ENCODE measurements at regions not wholly inside any gene's neighbourhood (a gene's known extent, or its start where the extent isn't known, plus 50 kb on each side); places are given as distances from the start of the nearest gene placed in this dataset.

- no peak overlapping the region for H3K27ac ChIP-seq (ENCODE audit: low read depth in 1 of 2, low read length in 2 of 2)
- H3K4me3 ChIP-seq (ENCODE audit: low read length): no peak overlapping the region
- no peak for ATAC-seq (ENCODE audit: poor library complexity)
- ChIA-PET CTCF (no interaction called here), POLR2A (no interaction called here)
- no peaks in the 10 kb centered on the region for H3K9me3 ChIP-seq (ENCODE audit: control insufficient read depth in 1 of 2, insufficient read depth in 1 of 2, low read length in 2 of 2)
- H3K36me3 Mint-ChIP-seq (ENCODE audit: low read depth): no peaks in the 10 kb centered on the region
- no peak overlapping the region for H3K27ac Mint-ChIP-seq
- H3K4me1 ChIP-seq (ENCODE audit: insufficient read depth, low read length): no peaks in the 10 kb centered on the region
- no peaks in the 10 kb centered on the region for H3K4me1 Mint-ChIP-seq (ENCODE audit: low read depth)
- H3K4me3 Mint-ChIP-seq: no peak overlapping the region
- H3K36me3 ChIP-seq (ENCODE audit: insufficient read depth, low read length): no peaks in the 10 kb centered on the region
- TF ChIP-seq CTCF (IDR thresholded peaks at IDR 0.05): no peak
- no peaks in the 10 kb centered on the region for H3K27me3 Mint-ChIP-seq
- intact Hi-C loops (cut with DNase I, micrococcal nuclease): no loop called here
- H3K27me3 ChIP-seq (ENCODE audit: control insufficient read depth in 1 of 2, insufficient read depth in 2 of 2, low read length in 2 of 2): no peaks in the 10 kb centered on the region
- no peak for DNase-seq
- peaks cover 7% of the 10 kb centered on the region for H3K9me3 Mint-ChIP-seq
These were observed 142.8 kb downstream of the ETS2 start for GRCh38 chr21:38948377-38949069.

GRCh38 chr21:38945545-38946245 is 140.0 kb downstream of the ETS2 start:
- H3K4me1 Mint-ChIP-seq (ENCODE audit: low read depth): no peaks in the 10 kb centered on the region
- Histone ChIP-seq H3K4me1 (ENCODE audit: insufficient read depth, low read length) (no peaks in the 10 kb centered on the region), H3K27ac (ENCODE audit: low read depth in 1 of 2, low read length in 2 of 2) (no peak overlapping the region), H3K4me3 (ENCODE audit: low read length) (no peak overlapping the region), H3K9me3 (ENCODE audit: control insufficient read depth in 1 of 2, insufficient read depth in 1 of 2, low read length in 2 of 2) (no peaks in the 10 kb centered on the region), H3K36me3 (ENCODE audit: insufficient read depth, low read length) (no peaks in the 10 kb centered on the region), H3K27me3 (ENCODE audit: control insufficient read depth in 1 of 2, insufficient read depth in 2 of 2, low read length in 2 of 2) (no peaks in the 10 kb centered on the region)
- H3K9me3 Mint-ChIP-seq: peaks cover 9% of the 10 kb centered on the region
- no peaks in the 10 kb centered on the region for H3K36me3 Mint-ChIP-seq (ENCODE audit: low read depth)
- H3K27ac Mint-ChIP-seq: no peak overlapping the region
- no peaks in the 10 kb centered on the region for H3K27me3 Mint-ChIP-seq
- POLR2A ChIA-PET: no interaction called here
- DNase-seq (no peak), ATAC-seq (ENCODE audit: poor library complexity) (no peak)
- intact Hi-C loops (cut with DNase I, micrococcal nuclease): no loop called here
- H3K4me3 Mint-ChIP-seq: no peak overlapping the region
- CTCF ChIA-PET: no interaction called here
- no peak for TF ChIP-seq CTCF (IDR thresholded peaks at IDR 0.05)

GRCh38 chr21:38944903-38945302 is 139.2 kb downstream of the ETS2 start:
- H3K36me3 ChIP-seq (ENCODE audit: insufficient read depth, low read length): no peaks in the 10 kb centered on the region
- no peaks in the 10 kb centered on the region for H3K4me1 ChIP-seq (ENCODE audit: insufficient read depth, low read length)
- no peaks in the 10 kb centered on the region for H3K4me1 Mint-ChIP-seq (ENCODE audit: low read depth)
- POLR2A ChIA-PET: no interaction called here
- no peak overlapping the region for H3K27ac Mint-ChIP-seq
- intact Hi-C loops (cut with DNase I, micrococcal nuclease): no loop called here
- H3K27ac ChIP-seq (ENCODE audit: low read depth in 1 of 2, low read length in 2 of 2): no peak overlapping the region
- peaks cover 3% of the 10 kb centered on the region for H3K9me3 Mint-ChIP-seq
- DNase-seq (no peak), ATAC-seq (ENCODE audit: poor library complexity) (no peak)
- H3K36me3 Mint-ChIP-seq (ENCODE audit: low read depth): no peaks in the 10 kb centered on the region
- H3K4me3 ChIP-seq (ENCODE audit: low read length): no peak overlapping the region
- TF ChIP-seq CTCF (IDR thresholded peaks at IDR 0.05): no peak
- no peaks in the 10 kb centered on the region for H3K9me3 ChIP-seq (ENCODE audit: control insufficient read depth in 1 of 2, insufficient read depth in 1 of 2, low read length in 2 of 2)
- no peak overlapping the region for H3K4me3 Mint-ChIP-seq
- CTCF ChIA-PET: no interaction called here
- no peaks in the 10 kb centered on the region for H3K27me3 Mint-ChIP-seq
- no peaks in the 10 kb centered on the region for H3K27me3 ChIP-seq (ENCODE audit: control insufficient read depth in 1 of 2, insufficient read depth in 2 of 2, low read length in 2 of 2)

Data from CD4-positive, alpha-beta T cell (primary cell).